Brain microvascular endothelial cell (primary cell): ENCODE measurements at regions not wholly inside any gene's neighbourhood (a gene's known extent, or its start where the extent isn't known, plus 50 kb on each side); places are given as distances from the start of the nearest gene placed in this dataset.

Experiments used
- DNase-seq: peaks from one replicate; pipeline ENCODE4 v3.0.0-alpha.2; 2020
- H3K27ac ChIP-seq: fragments of 250-450 bp; sonication (Bioruptor Pico); 2 replicates; pipeline ENCODE4 v1.5.1; 2020; ENCODE audit warnings: mild to moderate bottlenecking, moderate library complexity
- H3K27me3 ChIP-seq: fragments of 250-450 bp; sonication (Bioruptor Pico); replicated peaks from 2 replicates; pipeline ENCODE4 v1.5.1; 2020; ENCODE audit warnings: mild to moderate bottlenecking
- H3K36me3 ChIP-seq: fragments of 250-450 bp; sonication (Bioruptor Pico); replicated peaks from 2 replicates; pipeline ENCODE4 v1.5.1; 2020; ENCODE audit warnings: mild to moderate bottlenecking
- H3K4me3 ChIP-seq: 2 replicates; pipeline ENCODE4 v1.5.1; 2011; ENCODE audit warnings: low read depth, mild to moderate bottlenecking, control low read depth, low read length, moderate library complexity
- CTCF ChIP-seq: IDR thresholded peaks from 2 replicates; pipeline ENCODE4 v1.5.1; 2011; ENCODE audit warnings: low read depth, mild to moderate bottlenecking, moderate library complexity, low read length, control low read depth, inconsistent platforms; ENCODE audit errors: missing control alignments
- in situ Hi-C: cut with HindIII; loops from 2 replicates; pipeline ENCODE4 v1.10.0; 2017; ENCODE audit warnings: low sequenced_read_pairs, low pct_ligation_motif_present

GRCh38 chr3:101979033-101979432 lies 129.7 kb downstream of the NFKBIZ start:
- no peak for TF ChIP-seq CTCF
- no peak overlapping the region for H3K4me3 ChIP-seq
- H3K27me3 ChIP-seq, result no peaks in the 10 kb centered on the region
- in situ Hi-C loops, result no loop called here
- no peaks in the 10 kb centered on the region for H3K36me3 ChIP-seq
- H3K27ac ChIP-seq, result no peak overlapping the region
- DNase-seq, result no peak

DNA sequence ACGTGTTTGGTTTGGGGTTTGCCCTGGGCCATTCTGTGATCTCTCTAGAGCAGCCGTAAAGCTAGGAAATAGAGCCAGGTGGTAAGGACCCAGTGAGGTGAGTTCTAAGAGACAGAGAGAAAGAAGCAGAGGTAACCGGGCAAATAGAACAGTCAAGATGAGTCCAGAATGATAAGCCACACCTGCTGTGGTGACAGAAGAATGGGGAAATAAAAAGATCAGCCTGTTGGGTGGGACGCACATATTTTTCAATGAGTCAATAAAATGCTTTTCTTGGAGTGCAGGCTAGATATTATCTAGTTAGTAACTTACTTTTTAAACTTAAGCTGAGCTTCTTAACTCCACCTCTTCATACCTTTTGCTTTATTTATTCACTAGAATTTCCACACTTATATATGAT lies 135.0 kb downstream of the NFKBIZ start:
- H3K27ac ChIP-seq, result no peak overlapping the region
- no peak for TF ChIP-seq CTCF
- H3K27me3 ChIP-seq, result no peaks in the 10 kb centered on the region
- no peak overlapping the region for H3K4me3 ChIP-seq
- no peaks in the 10 kb centered on the region for H3K36me3 ChIP-seq
- no peak for DNase-seq
- in situ Hi-C loops, result no loop called here

- in situ Hi-C loops, result no loop called here
- Histone ChIP-seq H3K27me3 (no peaks in the 10 kb centered on the region), H3K27ac (no peak overlapping the region), H3K4me3 (no peak overlapping the region), H3K36me3 (no peaks in the 10 kb centered on the region)
- no peak for TF ChIP-seq CTCF
- DNase-seq, result no peak
Observed at GRCh38 chr3:101988596-101988995, 139.3 kb downstream of the NFKBIZ start.

DNA sequence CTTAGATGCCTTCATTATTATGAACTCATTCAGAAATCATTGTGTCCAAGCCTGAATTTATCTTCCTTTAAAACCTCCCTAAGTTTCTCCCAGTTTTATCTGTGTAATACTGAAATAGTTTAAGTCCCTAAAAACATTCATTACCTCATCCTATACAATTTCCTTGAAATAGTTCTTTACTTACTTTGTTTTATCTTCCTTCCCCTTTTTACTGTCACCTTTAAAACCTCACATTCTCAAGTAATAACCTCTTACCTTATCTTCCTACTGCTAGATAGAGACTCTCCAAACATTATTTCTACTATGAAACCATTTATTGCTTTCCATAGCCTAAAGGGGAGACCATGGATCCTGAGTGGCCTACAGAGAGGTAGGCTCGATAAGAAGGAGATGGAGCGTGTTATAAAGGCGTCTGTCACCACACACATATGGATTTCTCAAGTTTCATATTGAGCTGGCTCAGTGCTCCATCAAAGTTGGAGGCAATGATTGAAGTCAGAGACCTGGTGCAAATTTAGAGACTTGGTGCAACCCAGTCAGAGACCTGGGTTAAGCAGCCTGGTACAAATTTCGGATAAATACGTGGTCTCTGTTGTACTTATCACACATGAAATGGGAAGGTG lies 140.4 kb downstream of the NFKBIZ start:
- Histone ChIP-seq H3K27me3 (no peaks in the 10 kb centered on the region), H3K36me3 (no peaks in the 10 kb centered on the region), H3K4me3 (no peak overlapping the region), H3K27ac (no peak overlapping the region)
- in situ Hi-C loops, result no loop called here
- DNase-seq, result no peak
- no peak for TF ChIP-seq CTCF

DNA sequence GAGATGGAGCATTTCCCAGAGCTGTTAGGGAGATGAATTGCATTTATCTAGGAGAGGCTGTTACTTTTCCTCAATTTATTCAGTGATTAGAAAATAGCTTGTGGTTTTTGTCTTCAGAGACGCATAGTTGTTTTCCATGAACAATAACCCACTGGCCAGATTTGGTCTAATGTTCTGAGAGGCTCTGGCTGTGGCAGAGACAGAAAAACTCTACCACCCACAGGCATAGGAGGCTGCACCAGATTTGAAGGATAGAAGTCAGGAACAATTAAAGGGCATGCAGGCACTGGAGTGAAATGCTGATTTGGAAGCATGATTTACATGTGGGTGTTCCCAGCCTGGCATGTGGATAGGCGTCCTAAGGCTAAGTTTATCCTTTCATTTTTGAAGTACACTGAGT lies 143.5 kb downstream of the NFKBIZ start:
- Histone ChIP-seq H3K4me3 (no peak overlapping the region), H3K27me3 (no peaks in the 10 kb centered on the region), H3K27ac (no peak overlapping the region), H3K36me3 (no peaks in the 10 kb centered on the region)
- no peak for TF ChIP-seq CTCF
- DNase-seq, result no peak
- in situ Hi-C loops, result no loop called here

DNA sequence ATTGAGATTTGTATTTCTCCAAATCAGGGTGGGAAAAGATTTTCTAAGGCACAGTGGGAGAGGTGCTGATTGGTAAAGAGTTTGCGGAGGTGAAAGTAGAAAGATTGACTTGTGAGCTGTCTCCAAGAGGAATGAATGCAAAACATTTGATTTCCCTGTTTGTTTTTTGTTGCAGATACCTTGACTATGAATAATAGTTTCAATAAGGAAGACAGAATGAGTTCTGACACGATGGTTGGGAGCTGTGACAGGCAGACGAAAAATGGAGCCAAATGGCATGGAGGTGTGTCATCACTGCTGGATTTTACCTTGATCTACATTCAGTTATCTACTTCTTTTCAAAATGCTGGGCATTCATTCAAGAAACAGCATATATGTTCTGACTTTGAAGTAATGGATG lies 145.1 kb downstream of the NFKBIZ start:
- Histone ChIP-seq H3K27me3 (no peaks in the 10 kb centered on the region), H3K36me3 (no peaks in the 10 kb centered on the region), H3K27ac (no peak overlapping the region), H3K4me3 (no peak overlapping the region)
- no peak for TF ChIP-seq CTCF
- no peak for DNase-seq
- in situ Hi-C loops, result no loop called here
